ENCODE measurements at regions not wholly inside any gene's neighbourhood (a gene's known extent, or its start where the extent isn't known, plus 50 kb on each side); places are given as distances from the start of the nearest gene placed in this dataset.

DNA sequence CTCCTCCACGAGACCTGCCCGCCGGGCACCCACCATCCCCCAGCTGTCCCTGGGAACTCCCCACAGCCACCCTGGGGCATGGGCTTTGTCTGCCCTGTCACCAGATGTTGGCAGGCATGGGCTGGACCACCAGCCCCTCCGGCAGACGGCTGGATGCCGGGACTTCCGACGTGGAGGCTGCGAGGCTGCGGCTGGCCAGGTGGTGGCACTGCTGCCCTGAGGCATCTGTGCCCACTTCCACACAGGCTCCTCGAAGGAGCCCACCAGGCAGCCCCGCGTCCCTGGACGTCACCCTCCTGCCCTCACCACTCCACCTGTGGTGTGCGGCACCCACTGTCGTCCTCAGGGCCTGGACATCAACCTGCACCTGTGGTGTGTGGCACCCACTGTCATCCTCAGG, 319.9 kb upstream of the SALL3 start:
- DNase-seq (ENCODE audit: low read depth), result no peak
- in situ Hi-C loops (cut with HindIII; ENCODE audit: low sequenced_read_pairs), result no loop called here
- TF ChIP-seq, protein P1, sequence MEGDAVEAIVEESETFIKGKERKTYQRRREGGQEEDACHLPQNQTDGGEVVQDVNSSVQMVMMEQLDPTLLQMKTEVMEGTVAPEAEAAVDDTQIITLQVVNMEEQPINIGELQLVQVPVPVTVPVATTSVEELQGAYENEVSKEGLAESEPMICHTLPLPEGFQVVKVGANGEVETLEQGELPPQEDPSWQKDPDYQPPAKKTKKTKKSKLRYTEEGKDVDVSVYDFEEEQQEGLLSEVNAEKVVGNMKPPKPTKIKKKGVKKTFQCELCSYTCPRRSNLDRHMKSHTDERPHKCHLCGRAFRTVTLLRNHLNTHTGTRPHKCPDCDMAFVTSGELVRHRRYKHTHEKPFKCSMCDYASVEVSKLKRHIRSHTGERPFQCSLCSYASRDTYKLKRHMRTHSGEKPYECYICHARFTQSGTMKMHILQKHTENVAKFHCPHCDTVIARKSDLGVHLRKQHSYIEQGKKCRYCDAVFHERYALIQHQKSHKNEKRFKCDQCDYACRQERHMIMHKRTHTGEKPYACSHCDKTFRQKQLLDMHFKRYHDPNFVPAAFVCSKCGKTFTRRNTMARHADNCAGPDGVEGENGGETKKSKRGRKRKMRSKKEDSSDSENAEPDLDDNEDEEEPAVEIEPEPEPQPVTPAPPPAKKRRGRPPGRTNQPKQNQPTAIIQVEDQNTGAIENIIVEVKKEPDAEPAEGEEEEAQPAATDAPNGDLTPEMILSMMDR (IDR thresholded peaks at IDR 0.05; ENCODE audit: low read depth, low read length, missing control alignments), result no peak
- no peak overlapping the region for H3K4me3 ChIP-seq (ENCODE audit: low read depth, low read length)

DNA sequence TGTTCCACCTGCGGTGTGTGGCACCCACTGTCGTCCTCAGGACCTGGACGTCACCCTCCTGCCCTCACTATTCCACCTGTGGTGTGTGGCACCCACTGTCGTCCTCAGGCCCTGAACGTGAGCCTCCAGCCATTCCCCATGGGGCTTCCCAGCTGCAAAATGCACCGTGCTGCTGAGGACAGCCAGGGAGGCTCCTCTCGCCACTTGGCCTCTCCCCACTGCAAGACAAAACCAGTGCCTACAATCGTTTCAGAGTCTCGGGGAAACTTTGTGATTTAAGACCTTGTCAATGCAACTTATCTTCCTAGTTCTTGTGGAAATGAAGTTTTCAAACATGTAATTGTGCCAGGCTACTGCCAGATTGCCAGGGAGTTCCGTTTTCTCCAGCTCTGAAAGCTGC, 319.3 kb upstream of the SALL3 start:
- in situ Hi-C loops (cut with HindIII; ENCODE audit: low sequenced_read_pairs), result no loop called here
- H3K4me3 ChIP-seq (ENCODE audit: low read depth, low read length), result no peak overlapping the region
- DNase-seq (ENCODE audit: low read depth), result no peak
- TF ChIP-seq, protein P1 (IDR thresholded peaks at IDR 0.05; ENCODE audit: low read depth, low read length, missing control alignments), result no peak

DNA sequence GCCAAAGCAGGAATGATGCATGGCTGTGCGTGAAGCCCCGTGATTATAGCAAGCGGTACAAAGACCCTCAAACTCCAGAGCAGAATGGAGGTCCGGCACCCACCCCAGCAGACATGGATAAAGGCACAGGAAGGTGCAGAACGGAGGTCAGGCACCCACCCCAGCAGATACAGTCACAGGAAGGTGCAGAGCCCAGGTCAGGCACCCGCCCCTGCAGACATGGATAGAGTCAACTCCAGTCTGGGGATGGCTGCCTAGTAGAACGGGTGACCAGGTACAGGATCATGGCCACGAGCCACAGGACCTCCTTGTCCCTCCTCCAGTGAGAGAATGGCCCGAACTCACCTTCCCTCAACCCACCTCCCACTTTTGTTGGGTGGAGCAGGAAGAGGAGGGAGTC, 318.3 kb upstream of the SALL3 start:
- TF ChIP-seq, protein P1 (IDR thresholded peaks at IDR 0.05; ENCODE audit: low read depth, low read length, missing control alignments), result no peak
- no peak overlapping the region for H3K4me3 ChIP-seq (ENCODE audit: low read depth, low read length)
- in situ Hi-C loops (cut with HindIII; ENCODE audit: low sequenced_read_pairs), result no loop called here
- DNase-seq (ENCODE audit: low read depth), result no peak

DNA sequence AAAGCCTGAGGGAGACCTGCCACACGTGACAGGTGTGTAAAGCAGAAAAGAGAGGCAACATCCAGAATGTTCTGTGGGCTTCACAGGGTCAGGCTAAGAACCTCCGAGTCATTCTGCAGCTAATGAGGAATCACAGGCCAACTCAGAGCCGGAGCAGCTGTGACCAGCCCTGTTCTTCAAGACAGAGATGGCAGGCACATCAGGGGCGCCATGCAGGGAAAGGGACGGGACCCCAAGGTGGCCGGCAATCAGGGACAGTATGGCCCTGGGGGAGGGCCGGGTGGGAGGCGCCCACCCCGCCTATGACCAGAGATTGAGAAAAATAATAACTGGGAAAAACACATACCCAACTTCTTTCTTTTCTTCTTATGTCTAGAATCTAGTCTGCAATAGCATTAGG, 316.7 kb upstream of the SALL3 start:
- DNase-seq (ENCODE audit: low read depth), result no peak
- no peak overlapping the region for H3K4me3 ChIP-seq (ENCODE audit: low read depth, low read length)
- TF ChIP-seq, protein P1 (IDR thresholded peaks at IDR 0.05; ENCODE audit: low read depth, low read length, missing control alignments), result no peak
- in situ Hi-C loops (cut with HindIII; ENCODE audit: low sequenced_read_pairs), result no loop called here

DNA sequence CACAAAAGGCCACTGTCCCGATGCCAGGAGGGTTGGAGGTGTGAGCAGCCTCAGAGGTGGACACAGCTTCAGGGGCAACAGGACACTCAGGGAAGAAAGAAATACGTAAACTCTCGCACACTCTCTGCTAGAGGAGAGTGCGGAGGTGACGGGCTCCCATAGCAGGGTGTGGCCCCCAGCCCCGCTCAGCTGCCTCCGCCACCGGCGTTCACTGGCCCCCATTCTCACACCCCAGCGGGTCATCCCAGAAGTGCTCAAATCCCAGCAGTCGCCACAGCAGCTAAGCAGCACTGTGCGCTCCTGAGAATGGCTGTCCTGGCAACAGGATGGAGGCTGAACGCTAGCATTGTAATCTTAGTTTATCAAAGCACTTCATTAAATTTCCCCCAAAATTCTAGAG, 315.6 kb upstream of the SALL3 start:
- no peak for DNase-seq (ENCODE audit: low read depth)
- H3K4me3 ChIP-seq (ENCODE audit: low read depth, low read length), result no peak overlapping the region
- TF ChIP-seq, protein P1 (IDR thresholded peaks at IDR 0.05; ENCODE audit: low read depth, low read length, missing control alignments), result no peak
- in situ Hi-C loops (cut with HindIII; ENCODE audit: low sequenced_read_pairs), result no loop called here

DNA sequence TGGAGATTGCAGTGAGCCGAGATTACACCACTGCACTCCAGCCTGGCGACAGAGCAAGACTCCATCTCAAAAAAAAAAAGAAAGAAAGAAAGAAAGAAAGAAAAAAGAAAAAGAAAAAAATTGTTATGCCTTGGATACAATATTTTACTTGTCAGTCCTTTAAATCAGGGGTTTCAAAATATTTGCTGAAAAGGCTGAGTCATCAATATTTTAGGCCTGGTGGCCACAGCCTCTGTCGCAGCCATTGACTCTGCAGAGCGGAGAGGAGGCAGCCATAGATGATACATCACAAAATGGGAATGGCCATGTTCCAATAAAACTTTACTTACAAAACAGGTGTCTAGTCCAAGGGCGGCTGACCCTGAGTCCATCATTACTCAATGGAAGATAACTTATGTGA, 314.8 kb upstream of the SALL3 start:
- DNase-seq (ENCODE audit: low read depth), result no peak
- TF ChIP-seq, protein P1 (IDR thresholded peaks at IDR 0.05; ENCODE audit: low read depth, low read length, missing control alignments), result no peak
- in situ Hi-C loops (cut with HindIII; ENCODE audit: low sequenced_read_pairs), result no loop called here
- H3K4me3 ChIP-seq (ENCODE audit: low read depth, low read length), result no peak overlapping the region

DNA sequence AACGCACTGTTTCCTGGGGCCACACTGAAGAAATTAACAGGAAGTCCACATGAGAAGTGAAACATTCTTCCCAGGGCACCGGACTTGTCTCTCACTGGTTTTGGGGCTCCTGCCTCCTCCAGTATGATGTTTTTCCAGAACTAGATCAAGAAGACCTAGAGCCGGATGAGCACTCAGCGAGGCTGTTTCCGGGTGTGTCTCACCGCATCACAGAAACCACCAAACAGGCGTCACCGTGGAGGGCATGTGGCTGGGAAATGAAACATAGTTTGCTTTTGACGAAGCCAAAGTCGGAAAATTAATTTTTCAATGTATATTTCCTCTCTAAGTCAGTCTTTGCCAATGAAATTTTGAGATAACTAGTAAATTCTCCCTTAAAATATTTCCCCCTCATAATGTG, 314.0 kb upstream of the SALL3 start:
- in situ Hi-C loops (cut with HindIII; ENCODE audit: low sequenced_read_pairs), result no loop called here
- TF ChIP-seq, protein P1 (IDR thresholded peaks at IDR 0.05; ENCODE audit: low read depth, low read length, missing control alignments), result no peak

More for the DNA sequence above, 314.0 kb upstream of the SALL3 start:
- DNase-seq (ENCODE audit: low read depth), result no peak
- H3K4me3 ChIP-seq (ENCODE audit: low read depth, low read length), result no peak overlapping the region

Measured in astrocyte of the cerebellum (primary cell).